NCI-H2171 (cell line): ENCODE measurements at regions not wholly inside any gene's neighbourhood (a gene's known extent, or its start where the extent isn't known, plus 50 kb on each side); places are given as distances from the start of the nearest gene placed in this dataset.
"Not testable (repeated sequence)": the region's sequence is repeated elsewhere in the genome, so short reads cannot be mapped to it uniquely, and the experiment has no call there.

Experiments used
- DNase-seq: peaks from one replicate; lab custom pipeline; 2025; lab: John Stamatoyannopoulos, UW

- no peak for DNase-seq
Observed at GRCh38 chr14:26304056-26304455, 293.8 kb downstream of the NOVA1 start.

- no peak for DNase-seq
Observed at GRCh38 chr14:26293909-26294308, 303.9 kb downstream of the NOVA1 start.

- no peak for DNase-seq
Observed at GRCh38 chr14:26289891-26290486, 307.8 kb downstream of the NOVA1 start.

GRCh38 chr14:26286913-26287205, 311.0 kb downstream of the NOVA1 start:
- no peak for DNase-seq

GRCh38 chr14:26286081-26286912, 311.5 kb downstream of the NOVA1 start:
- no peak for DNase-seq

GRCh38 chr14:26282578-26282977, 315.3 kb downstream of the NOVA1 start:
- DNase-seq, result no peak

GRCh38 chr14:26282011-26282410, 315.8 kb downstream of the NOVA1 start:
- not testable (repeated sequence) for DNase-seq

GRCh38 chr14:26281280-26281998, 316.4 kb downstream of the NOVA1 start:
- no peak for DNase-seq

- DNase-seq, result no peak
Observed at GRCh38 chr14:26276757-26277156, 321.1 kb downstream of the NOVA1 start.

- DNase-seq, result no peak
Observed at GRCh38 chr14:26265170-26265685, 332.6 kb downstream of the NOVA1 start.

GRCh38 chr14:26261368-26262122, 336.3 kb downstream of the NOVA1 start:
- DNase-seq, result no peak

- no peak for DNase-seq
Observed at GRCh38 chr14:26255213-26255612, 342.6 kb downstream of the NOVA1 start.

GRCh38 chr14:26252176-26252575, 345.7 kb downstream of the NOVA1 start:
- no peak for DNase-seq

- DNase-seq, result no peak
Observed at GRCh38 chr14:26233118-26233517, 364.7 kb downstream of the NOVA1 start.

- DNase-seq, result no peak
Observed at GRCh38 chr14:26218861-26219260, 379.0 kb downstream of the NOVA1 start.

GRCh38 chr14:26217778-26218177, 380.1 kb downstream of the NOVA1 start:
- no peak for DNase-seq

- DNase-seq, result no peak
Observed at GRCh38 chr14:26216786-26217185, 381.0 kb downstream of the NOVA1 start.

- no peak for DNase-seq
Observed at GRCh38 chr14:26213846-26214575, 383.8 kb downstream of the NOVA1 start.

GRCh38 chr14:26209699-26210098, 388.1 kb downstream of the NOVA1 start:
- no peak for DNase-seq

GRCh38 chr14:26206640-26207039, 391.2 kb downstream of the NOVA1 start:
- no peak for DNase-seq

GRCh38 chr14:26204728-26205479, 392.9 kb downstream of the NOVA1 start:
- no peak for DNase-seq
